Endothelial cell of umbilical vein (primary cell): ENCODE measurements at regions not wholly inside any gene's neighbourhood (a gene's known extent, or its start where the extent isn't known, plus 50 kb on each side); places are given as distances from the start of the nearest gene placed in this dataset.

Experiments used
- BruUV-seq: library from RNA; stranded (reverse); fragments of 400-500 nt; replicated peaks from 2 replicates; lab custom pipeline; 2021; lab: Mats Ljungman, UMichigan
- CTCF ChIA-PET: fragments of 300-600, 350-600 bp; sonication (Branson Sonifier 250); formaldehyde crosslinking; loops from one replicate; lab custom pipeline; 2021; ENCODE audit warnings: antibody characterized with exemption, inconsistent platforms; lab: Charles Lee
- POLR2A ChIA-PET: fragments of 300-600, 350-600 bp; sonication (Branson Sonifier 250); formaldehyde crosslinking; loops from one replicate; lab custom pipeline; 2021; ENCODE audit warnings: antibody characterized with exemption, inconsistent platforms; lab: Charles Lee
- DNase-seq: peaks from one replicate; pipeline ENCODE4 v3.0.0-alpha.2; 2011; ENCODE audit warnings: low read depth, low spot score
- FAIRE-seq: peaks from 2 replicates; lab custom pipeline; 2011; peaks lifted over from hg19 to GRCh38; lab: Jason Lieb, UNC
- H2AFZ ChIP-seq: 2 replicates; pipeline ENCODE4 v1.6.0; 2012; ENCODE audit warnings: low read depth, low read length, control low read depth, inconsistent platforms
- H3K27ac ChIP-seq: 2 replicates; pipeline ENCODE4 v1.5.1; 2011; ENCODE audit warnings: low read depth, mild to moderate bottlenecking, control low read depth, low read length, moderate library complexity; ENCODE audit not compliant: insufficient read depth
- H3K27me3 ChIP-seq, 2 experiments: 2 replicates each; pipeline versions ENCODE4 v1.6.0 to v1.6.1; 2011; ENCODE audit warnings: low read length in 2 of 2, mixed read lengths in 1 of 2; ENCODE audit not compliant: control insufficient read depth in 2 of 2, insufficient read depth in 2 of 2
- H3K36me3 ChIP-seq, 2 experiments: 2 replicates in 1 of 2; 3 replicates in 1 of 2; pipeline ENCODE4 v1.5.1; 2011; ENCODE audit warnings: low read length in 2 of 2, mild to moderate bottlenecking in 1 of 2, moderate library complexity in 1 of 2; ENCODE audit not compliant: control insufficient read depth in 2 of 2, insufficient read depth in 2 of 2; ENCODE audit errors: extremely low read depth in 1 of 2
- H3K4me1 ChIP-seq: 3 replicates; pipeline ENCODE4 v1.5.1; 2011; ENCODE audit warnings: mild to moderate bottlenecking, low read length; ENCODE audit not compliant: control insufficient read depth, insufficient read depth; ENCODE audit errors: extremely low read depth
- H3K4me2 ChIP-seq: 2 replicates; pipeline ENCODE4 v1.6.1; 2011; ENCODE audit warnings: low read length, control low read depth, mixed read lengths; ENCODE audit not compliant: insufficient read depth
- H3K4me3 ChIP-seq, 3 experiments: fragments of 200-600 bp in 1 of 3; sonication (generic), shearing (Covaris generic) in 1 of 3; replicated peaks in 1 of 3; 2 replicates each; pipeline ENCODE4 v1.5.1; 2011 to 2016; ENCODE audit warnings: control low read depth in 3 of 3, low read length in 3 of 3, mild to moderate bottlenecking in 2 of 3, inconsistent platforms in 1 of 3, low read depth in 1 of 3, moderate library complexity in 1 of 3; ENCODE audit not compliant: insufficient read depth in 1 of 3
- H3K79me2 ChIP-seq: 2 replicates; pipeline ENCODE4 v1.6.0; 2012; ENCODE audit warnings: low read length, inconsistent platforms; ENCODE audit not compliant: control insufficient read depth, insufficient read depth
- H3K9ac ChIP-seq: replicated peaks from 2 replicates; pipeline ENCODE3; 2011; ENCODE audit warnings: low read length, control low read depth; ENCODE audit not compliant: insufficient read depth; ENCODE audit errors: extremely low read depth
- H3K9me1 ChIP-seq: replicated peaks from 3 replicates; pipeline ENCODE4 v1.6.0; 2011; ENCODE audit warnings: mild to moderate bottlenecking, low read length; ENCODE audit not compliant: control insufficient read depth, insufficient read depth; ENCODE audit errors: extremely low read depth
- H3K9me3 ChIP-seq: replicated peaks from 2 replicates; pipeline ENCODE4 v1.5.1; 2012; ENCODE audit warnings: low read length, inconsistent platforms; ENCODE audit not compliant: control insufficient read depth, insufficient read depth
- H4K20me1 ChIP-seq: replicated peaks from 2 replicates; pipeline ENCODE3; 2011; ENCODE audit warnings: mild to moderate bottlenecking, low read length; ENCODE audit not compliant: control insufficient read depth, insufficient read depth; ENCODE audit errors: extremely low read depth
- EZH2 ChIP-seq: IDR thresholded peaks from 2 replicates; pipeline ENCODE4 v1.6.1; 2012; ENCODE audit warnings: borderline replicate concordance, low read depth, mild to moderate bottlenecking, moderate library complexity, low read length, inconsistent platforms; ENCODE audit not compliant: severe bottlenecking
- FOS ChIP-seq: IDR thresholded peaks from 2 replicates; pipeline ENCODE4 v1.6.1; 2011; ENCODE audit warnings: mild to moderate bottlenecking, low read length, moderate library complexity, borderline replicate concordance; ENCODE audit not compliant: insufficient read depth
- GATA2 ChIP-seq: IDR thresholded peaks from 2 replicates; pipeline ENCODE4 v1.7.0; 2011; ENCODE audit warnings: low read depth, mild to moderate bottlenecking, moderate library complexity, mixed read lengths, low read length; ENCODE audit not compliant: insufficient read length, insufficient read depth
- JUN ChIP-seq: IDR thresholded peaks from 2 replicates; pipeline ENCODE4 v1.6.1; 2011; ENCODE audit warnings: borderline replicate concordance, low read depth; ENCODE audit not compliant: insufficient read length, insufficient read depth
- MYC ChIP-seq: IDR thresholded peaks from one replicate; pipeline ENCODE4 v1.6.1; 2011; ENCODE audit warnings: mild to moderate bottlenecking, low read depth, low read length
- POLR2A ChIP-seq: IDR thresholded peaks from 2 replicates; pipeline ENCODE4 v1.6.1; 2012; ENCODE audit warnings: low read depth, mild to moderate bottlenecking, control low read depth, low read length
- POLR2AphosphoS5 ChIP-seq: IDR thresholded peaks from 2 replicates; pipeline ENCODE4 v1.6.1; 2012; ENCODE audit warnings: low read depth, mild to moderate bottlenecking, control low read depth, low read length, moderate library complexity; ENCODE audit not compliant: insufficient read depth
- dilution Hi-C: fragments of 300-500 bp; cut with MboI; formaldehyde crosslinking; loops from one replicate; pipeline ENCODE4 v1.15.0; 2019; ENCODE audit warnings: low sequenced_read_pairs; ENCODE audit not compliant: extremely low pct_ligation_motif_present
- intact Hi-C: fragments of 100-400 bp; cut with micrococcal nuclease; formaldehyde crosslinking; loops from one replicate; pipeline ENCODE4 v1.10.0; 2022
- TF ChIP-seq, protein P1 (sequence below), 2 donors: IDR thresholded peaks; 1 replicate in 1 of 2; 2 replicates in 1 of 2; pipeline ENCODE4 v1.5.1; 2011; ENCODE audit warnings: low read length in 2 of 2, mild to moderate bottlenecking in 2 of 2, moderate library complexity in 2 of 2, control low read depth in 1 of 2, inconsistent platforms in 1 of 2, low read depth in 1 of 2; ENCODE audit not compliant: insufficient read depth in 1 of 2; ENCODE audit errors: extremely low read depth in 1 of 2
- TF ChIP-seq, protein P2 (sequence below): IDR thresholded peaks from 2 replicates; pipeline ENCODE4 v1.6.1; 2011; ENCODE audit not compliant: insufficient read depth, insufficient read length

DNA sequence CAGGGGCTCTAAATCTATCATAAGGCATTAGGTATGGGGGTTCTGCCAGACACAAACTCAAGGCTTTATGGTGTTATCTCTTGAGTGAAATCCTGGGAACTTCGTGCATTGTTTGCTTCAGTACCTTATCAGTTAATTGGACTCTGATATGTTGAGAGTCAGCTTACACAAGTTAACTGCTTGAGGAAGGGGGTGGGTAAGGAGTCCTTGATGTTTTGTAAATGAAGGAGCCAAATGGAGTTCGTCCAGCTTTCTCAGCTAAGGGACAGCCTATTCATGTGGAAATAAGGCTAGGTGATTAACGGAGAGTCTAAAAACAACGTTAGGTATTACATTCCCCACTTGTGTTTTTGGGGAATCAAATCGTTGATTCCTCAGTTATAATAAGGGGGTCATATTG is 157.4 kb downstream of the TRIM27 start:
- H3K27me3 ChIP-seq, result peaks cover 50 to 55% of the 10 kb centered on the region in 2 experiments
- no peak for FAIRE-seq
- intact Hi-C loops (no loop called here), dilution Hi-C loops (no loop called here)
- no peaks in the 10 kb centered on the region for H3K4me1 ChIP-seq
- no peaks in the 10 kb centered on the region for H3K79me2 ChIP-seq
- H3K9me3 ChIP-seq, result no peaks in the 10 kb centered on the region
- no TSS peak for BruUV-seq
- CTCF ChIA-PET, result no interaction called here
- H2AFZ ChIP-seq, result no peak overlapping the region
- POLR2A ChIA-PET, result no interaction called here
- DNase-seq, result no peak
- H4K20me1 ChIP-seq, result no peaks in the 10 kb centered on the region
- H3K4me3 ChIP-seq, result no peak overlapping the region
- TF ChIP-seq, protein P1, sequence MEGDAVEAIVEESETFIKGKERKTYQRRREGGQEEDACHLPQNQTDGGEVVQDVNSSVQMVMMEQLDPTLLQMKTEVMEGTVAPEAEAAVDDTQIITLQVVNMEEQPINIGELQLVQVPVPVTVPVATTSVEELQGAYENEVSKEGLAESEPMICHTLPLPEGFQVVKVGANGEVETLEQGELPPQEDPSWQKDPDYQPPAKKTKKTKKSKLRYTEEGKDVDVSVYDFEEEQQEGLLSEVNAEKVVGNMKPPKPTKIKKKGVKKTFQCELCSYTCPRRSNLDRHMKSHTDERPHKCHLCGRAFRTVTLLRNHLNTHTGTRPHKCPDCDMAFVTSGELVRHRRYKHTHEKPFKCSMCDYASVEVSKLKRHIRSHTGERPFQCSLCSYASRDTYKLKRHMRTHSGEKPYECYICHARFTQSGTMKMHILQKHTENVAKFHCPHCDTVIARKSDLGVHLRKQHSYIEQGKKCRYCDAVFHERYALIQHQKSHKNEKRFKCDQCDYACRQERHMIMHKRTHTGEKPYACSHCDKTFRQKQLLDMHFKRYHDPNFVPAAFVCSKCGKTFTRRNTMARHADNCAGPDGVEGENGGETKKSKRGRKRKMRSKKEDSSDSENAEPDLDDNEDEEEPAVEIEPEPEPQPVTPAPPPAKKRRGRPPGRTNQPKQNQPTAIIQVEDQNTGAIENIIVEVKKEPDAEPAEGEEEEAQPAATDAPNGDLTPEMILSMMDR (IDR thresholded peaks at IDR 0.05; ENCODE audit: extremely low read depth in 1 of 2, insufficient read depth in 1 of 2, low read depth in 1 of 2, low read length in 2 of 2), result no peak
- TF ChIP-seq POLR2AphosphoS5 (no peak), POLR2A (no peak), EZH2 (no peak), MYC (no peak), JUN (no peak), FOS (no peak), GATA2 (no peak)
- TF ChIP-seq, protein P2, sequence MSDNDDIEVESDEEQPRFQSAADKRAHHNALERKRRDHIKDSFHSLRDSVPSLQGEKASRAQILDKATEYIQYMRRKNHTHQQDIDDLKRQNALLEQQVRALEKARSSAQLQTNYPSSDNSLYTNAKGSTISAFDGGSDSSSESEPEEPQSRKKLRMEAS, result no peak
- H3K36me3 ChIP-seq, result no peaks in the 10 kb centered on the region
- no peak overlapping the region for H3K27ac ChIP-seq
- no peaks in the 10 kb centered on the region for H3K9me1 ChIP-seq
- no peak overlapping the region for H3K9ac ChIP-seq
- no peak overlapping the region for H3K4me2 ChIP-seq
